ENCODE measurements at regions not wholly inside any gene's neighbourhood (a gene's known extent, or its start where the extent isn't known, plus 50 kb on each side); places are given as distances from the start of the nearest gene placed in this dataset.

GRCh38 chr2:118176601-118177000, 88.3 kb downstream of the INSIG2 start:
- no peak for TF ChIP-seq MAX (IDR thresholded peaks at IDR 0.05)
- no peak for TF ChIP-seq CTCF (IDR thresholded peaks at IDR 0.05)
- no peak for TF ChIP-seq EP300 (IDR thresholded peaks at IDR 0.05)
